Esophagus muscularis mucosa (tissue), 4 donors: ENCODE measurements at regions not wholly inside any gene's neighbourhood (a gene's known extent, or its start where the extent isn't known, plus 50 kb on each side); places are given as distances from the start of the nearest gene placed in this dataset.
"Not testable (repeated sequence)": the region's sequence is repeated elsewhere in the genome, so short reads cannot be mapped to it uniquely, and the experiment has no call there.

Experiments used
- DNase-seq: peaks from one replicate; pipeline ENCODE4 v3.0.0-alpha.2; 2017; ENCODE audit errors: extremely low spot score
- H3K27ac ChIP-seq, 4 donors: fragments of 200-600 bp; sonication (generic); replicated peaks in 1 of 4; 1 replicate in 3 of 4; 2 replicates in 1 of 4; pipeline ENCODE4 v1.5.1; 2016 to 2019; ENCODE audit warnings: mild to moderate bottlenecking in 1 of 4
- H3K27me3 ChIP-seq, 4 donors: fragments of 200-600 bp; sonication (generic); one replicate each; pipeline versions ENCODE4 v1.5.1 to v1.6.0; 2016 to 2019
- H3K36me3 ChIP-seq, 4 donors: fragments of 200-600 bp; sonication (generic); one replicate each; pipeline ENCODE4 v1.5.1; 2016 to 2019
- H3K4me1 ChIP-seq, 4 donors: fragments of 200-600 bp; sonication (generic); one replicate each; pipeline ENCODE4 v1.5.1; 2016 to 2019
- H3K4me3 ChIP-seq, 4 donors: fragments of 200-600 bp; sonication (generic); 1 replicate in 2 of 4; 2 replicates in 2 of 4; pipeline ENCODE4 v1.5.1; 2016 to 2019; ENCODE audit warnings: mild to moderate bottlenecking in 4 of 4, moderate library complexity in 1 of 4
- H3K9me3 ChIP-seq, 4 donors: fragments of 200-600 bp; sonication (generic); 1 replicate in 3 of 4; 2 replicates in 1 of 4; pipeline ENCODE4 v1.5.1; 2016 to 2019
- EP300 ChIP-seq: sonication (generic); formaldehyde crosslinking; IDR thresholded peaks from one replicate; pipeline ENCODE4 v1.6.1; 2017; ENCODE audit warnings: antibody characterized with exemption
- POLR2A ChIP-seq: fragments of 450-650 bp; IDR thresholded peaks from one replicate; pipeline ENCODE4 v1.6.1; 2017; ENCODE audit warnings: antibody characterized with exemption, moderate library complexity, mild to moderate bottlenecking, low read depth
- POLR2AphosphoS5 ChIP-seq, 2 donors: sonication (generic); formaldehyde crosslinking; IDR thresholded peaks; one replicate each; pipeline ENCODE4 v1.6.1; 2017; ENCODE audit warnings: antibody characterized with exemption in 2 of 2
- WGBS: methylation state at CpG from one replicate; pipeline ENCODE4 v1.1.5; 2018; 5-methylcytosine and 5-hydroxymethylcytosine counted together
- intact Hi-C: fragments of 100-400 bp; cut with DNase I; formaldehyde crosslinking; loops from one replicate; pipeline ENCODE4 v1.15.1; 2023
- TF ChIP-seq, protein P1 (sequence below), 3 experiments: fragments of 200-600 bp in 2 of 3; fragments of 450-650 bp in 1 of 3; sonication (generic) in 2 of 3; IDR thresholded peaks; one replicate each; pipeline ENCODE4 v1.5.1; 2017 to 2019; ENCODE audit warnings: antibody characterized with exemption in 3 of 3, mild to moderate bottlenecking in 2 of 3, moderate library complexity in 1 of 3

DNA sequence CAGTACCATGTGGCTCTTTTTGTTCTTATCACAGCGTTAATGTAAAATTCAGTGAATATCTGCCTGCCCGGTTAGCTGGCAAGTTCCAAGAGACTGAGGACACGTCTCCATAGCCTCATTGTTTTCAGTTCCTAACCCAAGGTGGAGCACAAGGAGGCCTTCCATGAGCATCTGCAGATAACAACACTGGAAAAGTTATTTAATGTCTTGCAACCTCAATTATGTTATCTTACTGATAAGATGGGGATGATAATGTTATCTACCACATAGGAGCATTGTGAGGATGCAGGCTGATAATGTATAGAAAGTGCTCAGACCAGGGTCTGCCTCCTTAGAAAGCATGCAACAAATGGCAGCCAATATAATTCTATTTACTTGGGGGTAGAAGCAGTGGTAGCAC is 109.6 kb upstream of the DNAH14 start:
- no peaks in the 10 kb centered on the region for H3K4me1 ChIP-seq
- no peaks in the 10 kb centered on the region for H3K36me3 ChIP-seq
- WGBS = 83% methylated on average over 3 of the region's 3 CpGs
- intact Hi-C loops = no loop called here
- H3K9me3 ChIP-seq = peaks cover 0 to 19% (median 0%) of the 10 kb centered on the region in 4 donors
- no peak overlapping the region for H3K27ac ChIP-seq
- H3K4me3 ChIP-seq = no peak overlapping the region
- TF ChIP-seq POLR2A = no peak
- TF ChIP-seq POLR2AphosphoS5 (IDR thresholded peaks at IDR 0.05) = no peak
- no peak for TF ChIP-seq EP300
- TF ChIP-seq, protein P1, sequence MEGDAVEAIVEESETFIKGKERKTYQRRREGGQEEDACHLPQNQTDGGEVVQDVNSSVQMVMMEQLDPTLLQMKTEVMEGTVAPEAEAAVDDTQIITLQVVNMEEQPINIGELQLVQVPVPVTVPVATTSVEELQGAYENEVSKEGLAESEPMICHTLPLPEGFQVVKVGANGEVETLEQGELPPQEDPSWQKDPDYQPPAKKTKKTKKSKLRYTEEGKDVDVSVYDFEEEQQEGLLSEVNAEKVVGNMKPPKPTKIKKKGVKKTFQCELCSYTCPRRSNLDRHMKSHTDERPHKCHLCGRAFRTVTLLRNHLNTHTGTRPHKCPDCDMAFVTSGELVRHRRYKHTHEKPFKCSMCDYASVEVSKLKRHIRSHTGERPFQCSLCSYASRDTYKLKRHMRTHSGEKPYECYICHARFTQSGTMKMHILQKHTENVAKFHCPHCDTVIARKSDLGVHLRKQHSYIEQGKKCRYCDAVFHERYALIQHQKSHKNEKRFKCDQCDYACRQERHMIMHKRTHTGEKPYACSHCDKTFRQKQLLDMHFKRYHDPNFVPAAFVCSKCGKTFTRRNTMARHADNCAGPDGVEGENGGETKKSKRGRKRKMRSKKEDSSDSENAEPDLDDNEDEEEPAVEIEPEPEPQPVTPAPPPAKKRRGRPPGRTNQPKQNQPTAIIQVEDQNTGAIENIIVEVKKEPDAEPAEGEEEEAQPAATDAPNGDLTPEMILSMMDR (IDR thresholded peaks at IDR 0.05) = no peak
- no peaks in the 10 kb centered on the region for H3K27me3 ChIP-seq
- DNase-seq = no peak

DNA sequence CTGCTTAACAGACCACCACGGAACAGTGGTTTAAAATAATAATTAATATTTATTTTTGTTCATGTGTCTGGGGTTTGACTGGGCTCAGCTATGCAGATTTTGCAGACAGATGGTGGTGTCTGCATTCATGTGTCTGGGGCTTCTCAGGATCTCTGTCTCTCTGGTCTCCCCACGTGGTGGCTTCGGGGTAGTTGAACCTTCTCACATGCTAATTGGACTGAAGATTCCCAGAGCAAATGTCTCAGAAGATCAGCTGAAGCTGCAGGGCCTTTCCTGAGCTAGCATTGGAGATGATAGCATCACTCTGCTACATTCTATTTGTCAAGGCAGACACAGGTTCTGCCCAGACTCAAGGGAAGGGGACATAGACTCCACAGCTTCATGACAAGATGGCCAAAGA is 109.1 kb upstream of the DNAH14 start:
- 80% methylated on average over 3 of the region's 3 CpGs for WGBS
- TF ChIP-seq, protein P1 (IDR thresholded peaks at IDR 0.05) = no peak
- TF ChIP-seq POLR2AphosphoS5 (IDR thresholded peaks at IDR 0.05) (no peak), POLR2A (no peak), EP300 (no peak)
- no peak for DNase-seq
- H3K36me3 ChIP-seq = no peaks in the 10 kb centered on the region
- no peaks in the 10 kb centered on the region for H3K4me1 ChIP-seq
- H3K27ac ChIP-seq = no peak overlapping the region
- intact Hi-C loops = no loop called here
- no peak overlapping the region for H3K4me3 ChIP-seq
- H3K27me3 ChIP-seq = no peaks in the 10 kb centered on the region
- peaks cover 0 to 19% (median 0%) of the 10 kb centered on the region in 4 donors for H3K9me3 ChIP-seq

DNA sequence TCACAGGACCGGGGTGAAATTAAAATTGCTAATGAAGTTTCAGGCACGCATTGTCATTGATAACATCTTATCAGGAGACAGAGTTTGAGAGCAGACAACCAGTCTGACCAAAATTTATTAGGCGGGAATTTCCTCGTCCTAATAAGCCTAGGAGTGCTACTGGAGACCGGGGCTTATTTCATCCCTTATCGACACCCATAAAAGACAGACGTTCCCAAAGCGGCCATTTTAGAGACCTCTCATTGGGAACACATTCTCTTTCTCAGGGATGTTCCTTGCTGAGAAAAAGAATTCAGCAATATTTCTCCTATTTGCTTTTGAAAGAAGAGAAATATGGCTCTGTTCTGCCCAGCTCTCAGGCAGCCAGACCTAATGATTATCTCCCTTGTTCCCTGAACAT is 107.7 kb upstream of the DNAH14 start:
- H3K27ac ChIP-seq, DNase-seq, H3K36me3 ChIP-seq, H3K4me1 ChIP-seq, intact Hi-C loops, H3K4me3 ChIP-seq, H3K27me3 ChIP-seq: not testable (repeated sequence)
- H3K9me3 ChIP-seq = peaks cover 0 to 19% (median 0%) of the 10 kb centered on the region in 4 donors
- 98% methylated on average over 8 of the region's 8 CpGs for WGBS

DNA sequence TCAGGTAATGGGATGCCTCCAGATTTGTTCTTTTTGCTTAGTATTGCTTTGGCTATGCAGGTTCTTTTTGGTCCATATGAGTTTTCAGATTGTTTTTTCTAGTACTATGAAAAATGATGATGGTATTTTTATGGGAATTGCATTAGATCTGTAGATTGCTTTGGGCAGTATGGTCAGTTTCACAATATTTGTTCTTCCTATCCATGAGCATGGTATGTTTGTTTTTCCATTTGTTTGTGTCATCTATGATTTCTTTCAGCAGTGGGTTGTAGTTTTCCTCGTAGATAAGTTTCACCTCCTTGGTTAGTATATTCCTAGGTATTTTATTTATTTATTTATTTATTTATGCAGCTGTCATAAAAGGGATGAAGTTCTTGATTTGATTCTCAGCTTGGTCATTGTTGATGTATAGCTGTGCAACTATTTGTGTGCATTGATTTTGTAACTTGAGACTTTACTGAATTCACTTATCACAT is 103.9 kb upstream of the DNAH14 start:
- TF ChIP-seq EP300 (no peak), POLR2AphosphoS5 (IDR thresholded peaks at IDR 0.05) (no peak), POLR2A (no peak)
- TF ChIP-seq, protein P1 (IDR thresholded peaks at IDR 0.05) = no peak
- H3K9me3 ChIP-seq = peaks cover 0 to 19% (median 0%) of the 10 kb centered on the region in 4 donors
- WGBS = 83% methylated on average over 1 of the region's 1 CpG
- H3K27me3 ChIP-seq = no peaks in the 10 kb centered on the region
- intact Hi-C loops = no loop called here
- no peaks in the 10 kb centered on the region for H3K4me1 ChIP-seq
- DNase-seq = no peak
- no peak overlapping the region for H3K27ac ChIP-seq
- no peaks in the 10 kb centered on the region for H3K36me3 ChIP-seq
- no peak overlapping the region for H3K4me3 ChIP-seq

DNA sequence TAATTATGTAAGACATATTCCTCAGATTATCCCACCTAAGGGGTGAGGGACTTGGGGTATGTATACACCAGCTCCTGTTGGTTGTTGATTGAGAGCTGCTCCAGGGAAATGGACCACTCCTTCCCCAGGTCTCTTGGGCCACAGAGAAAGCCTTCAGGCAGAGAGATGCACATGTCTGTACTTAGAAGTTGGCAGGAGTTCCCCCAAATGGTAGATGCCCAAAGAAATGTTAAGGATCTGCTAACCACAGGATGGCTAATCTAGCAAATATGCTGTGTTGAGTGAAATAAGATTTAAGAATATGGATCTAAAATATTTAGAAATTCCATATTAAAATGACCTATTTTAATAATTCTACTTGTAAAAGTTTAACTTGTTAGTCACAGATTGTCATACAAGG is 100.8 kb upstream of the DNAH14 start:
- Histone ChIP-seq H3K36me3 (no peaks in the 10 kb centered on the region), H3K27ac (no peak overlapping the region), H3K4me3 (no peak overlapping the region), H3K27me3 (no peaks in the 10 kb centered on the region), H3K4me1 (no peaks in the 10 kb centered on the region), H3K9me3 (peaks cover 0 to 14% (median 10%) of the 10 kb centered on the region in 4 donors)
- intact Hi-C loops = no loop called here
- no peak for DNase-seq
- TF ChIP-seq POLR2A (no peak), EP300 (no peak), POLR2AphosphoS5 (IDR thresholded peaks at IDR 0.05) (no peak)
- TF ChIP-seq, protein P1 (IDR thresholded peaks at IDR 0.05) = no peak
